NCI-H1092 (cell line): ENCODE measurements at regions not wholly inside any gene's neighbourhood (a gene's known extent, or its start where the extent isn't known, plus 50 kb on each side); places are given as distances from the start of the nearest gene placed in this dataset.
"Not testable (repeated sequence)": the region's sequence is repeated elsewhere in the genome, so short reads cannot be mapped to it uniquely, and the experiment has no call there.

Source experiments
- DNase-seq: peaks from one replicate; lab custom pipeline; 2025; lab: John Stamatoyannopoulos, UW

DNA sequence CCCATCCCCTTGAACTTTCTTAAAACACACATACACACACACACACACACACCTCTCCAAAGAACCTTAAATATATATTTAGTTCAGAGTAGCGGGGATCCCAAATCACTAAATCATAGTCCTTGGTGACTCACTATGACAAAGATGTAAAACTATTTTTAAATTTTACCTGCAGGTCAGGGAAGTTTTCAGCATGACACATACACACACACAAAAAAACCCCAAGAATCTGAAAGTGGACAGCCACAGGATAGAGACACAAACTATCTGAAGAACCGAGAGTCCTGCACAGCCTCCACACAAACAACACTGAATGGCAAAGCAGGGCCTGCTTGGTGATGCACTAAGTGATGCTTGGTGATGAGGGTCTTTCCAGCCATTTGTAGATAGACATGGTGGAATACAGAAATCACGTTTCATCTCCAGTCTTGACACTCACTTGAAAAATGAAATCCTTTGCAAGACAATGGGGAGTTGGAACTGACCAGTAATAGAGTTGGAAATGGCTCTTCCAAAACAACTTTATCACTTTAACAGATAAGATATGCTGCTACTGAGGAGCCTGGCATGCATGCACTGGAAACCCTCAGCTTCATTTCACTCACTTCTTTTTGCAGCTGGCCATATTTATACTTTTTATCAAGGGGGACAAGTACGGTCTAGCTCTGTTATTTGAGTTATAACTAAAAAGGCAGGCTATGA is 307.3 kb downstream of the RAPGEF2 start:
- no peak for DNase-seq

DNA sequence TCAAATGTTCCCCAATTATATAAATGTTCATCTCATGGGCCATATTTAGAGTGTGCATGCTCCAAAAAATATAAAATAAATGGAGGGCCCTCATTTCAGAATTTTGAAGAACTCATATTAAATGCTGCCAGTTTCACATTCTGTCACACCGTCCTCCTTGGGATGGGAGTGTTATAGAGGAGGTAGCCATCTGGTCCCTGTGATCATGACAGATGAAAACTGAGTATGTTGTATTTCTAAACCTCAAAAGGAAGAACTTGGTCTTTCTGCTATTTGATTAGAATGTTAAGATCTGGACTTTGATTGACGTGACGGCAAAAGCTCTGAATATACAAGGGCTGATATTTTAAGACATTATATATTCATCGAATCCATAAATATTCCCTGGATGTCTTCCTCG is 308.0 kb downstream of the RAPGEF2 start:
- DNase-seq = no peak

DNA sequence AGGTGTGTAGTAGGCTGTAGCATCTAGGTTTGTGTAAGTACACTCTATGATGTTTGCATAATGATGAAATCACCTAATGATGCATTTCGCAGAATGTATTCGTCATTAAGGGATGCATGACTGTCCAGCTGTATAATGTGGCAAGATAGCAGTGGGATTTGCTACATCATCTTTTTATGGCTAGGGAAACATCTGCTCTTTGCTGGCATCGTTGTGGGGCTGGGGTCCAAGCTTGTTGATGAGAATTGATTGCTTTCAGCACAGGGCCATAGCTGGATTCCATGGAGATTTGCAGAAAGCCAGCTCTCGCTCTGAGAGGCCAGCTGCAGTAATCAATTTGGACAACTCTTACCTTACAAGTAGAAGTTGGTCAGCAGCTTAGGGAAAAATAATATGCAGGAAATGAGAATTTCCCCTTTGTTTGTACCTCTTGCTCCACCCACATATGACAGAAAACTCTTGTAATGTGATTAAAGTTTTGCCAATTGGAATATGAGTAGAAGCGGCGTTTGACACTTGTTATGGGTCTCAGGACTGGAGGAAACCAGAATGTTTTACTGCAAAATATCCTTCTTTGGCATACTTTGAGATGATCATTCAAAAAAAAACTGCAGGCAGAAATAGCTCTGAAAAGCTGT is 310.5 kb downstream of the RAPGEF2 start:
- no peak for DNase-seq

DNA sequence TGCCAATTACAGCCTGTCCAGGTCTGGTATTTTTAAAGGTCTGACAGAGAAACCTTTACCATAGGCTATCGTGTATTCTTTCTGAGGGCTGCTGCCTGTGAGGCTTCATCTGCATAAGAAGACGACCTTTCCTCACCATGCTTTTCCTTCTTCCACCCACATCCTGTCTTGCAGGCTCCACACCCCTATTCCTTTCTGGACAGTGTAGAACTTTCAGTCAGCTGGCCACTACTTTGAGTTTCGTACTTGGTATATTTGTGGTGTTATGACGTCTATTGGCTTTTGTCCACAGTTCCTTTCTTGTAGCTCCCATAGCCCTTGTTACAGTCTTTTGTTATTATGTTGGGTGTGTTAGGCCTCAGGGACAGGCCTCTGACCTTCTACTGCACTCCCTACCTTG is 311.4 kb downstream of the RAPGEF2 start:
- DNase-seq = no peak

DNA sequence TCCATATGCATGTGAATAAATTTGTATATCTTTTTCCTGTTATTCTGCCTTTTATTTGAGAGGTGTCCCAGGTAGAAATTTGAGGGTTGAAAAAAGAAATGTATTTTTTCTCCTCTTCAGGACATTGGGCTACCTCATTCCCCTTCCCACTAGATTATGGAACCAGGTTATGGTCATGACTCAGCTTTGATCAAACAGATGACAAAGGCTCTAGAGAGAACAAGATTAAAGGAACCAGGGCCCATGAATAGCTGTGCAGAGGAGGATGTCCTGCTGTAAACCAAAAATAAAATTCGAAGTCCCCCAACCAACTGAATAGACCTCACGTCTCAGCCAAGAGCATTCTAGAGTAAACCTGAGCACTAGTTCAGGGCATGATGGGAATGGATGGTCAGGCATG is 313.2 kb downstream of the RAPGEF2 start:
- DNase-seq = no peak

DNA sequence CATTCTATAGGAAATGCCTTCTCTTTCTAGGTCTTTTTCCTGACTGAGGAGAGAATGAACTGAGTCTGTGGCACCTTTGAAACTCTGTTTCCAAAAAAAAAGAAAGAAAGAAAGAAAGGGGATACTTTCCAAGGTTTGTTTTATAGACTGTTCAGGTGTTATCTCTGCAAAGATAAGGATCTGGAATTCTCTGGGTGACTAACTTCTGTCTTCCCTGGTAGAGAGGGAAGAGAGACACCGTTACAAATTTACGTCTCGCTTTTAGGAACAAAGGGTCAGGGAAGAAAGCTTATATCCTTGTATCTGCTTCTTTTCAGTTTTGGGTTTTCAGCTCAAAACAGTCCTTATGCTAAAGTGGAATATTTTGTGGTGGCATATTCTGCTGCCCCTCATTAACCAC is 314.1 kb downstream of the RAPGEF2 start:
- DNase-seq = no peak

DNA sequence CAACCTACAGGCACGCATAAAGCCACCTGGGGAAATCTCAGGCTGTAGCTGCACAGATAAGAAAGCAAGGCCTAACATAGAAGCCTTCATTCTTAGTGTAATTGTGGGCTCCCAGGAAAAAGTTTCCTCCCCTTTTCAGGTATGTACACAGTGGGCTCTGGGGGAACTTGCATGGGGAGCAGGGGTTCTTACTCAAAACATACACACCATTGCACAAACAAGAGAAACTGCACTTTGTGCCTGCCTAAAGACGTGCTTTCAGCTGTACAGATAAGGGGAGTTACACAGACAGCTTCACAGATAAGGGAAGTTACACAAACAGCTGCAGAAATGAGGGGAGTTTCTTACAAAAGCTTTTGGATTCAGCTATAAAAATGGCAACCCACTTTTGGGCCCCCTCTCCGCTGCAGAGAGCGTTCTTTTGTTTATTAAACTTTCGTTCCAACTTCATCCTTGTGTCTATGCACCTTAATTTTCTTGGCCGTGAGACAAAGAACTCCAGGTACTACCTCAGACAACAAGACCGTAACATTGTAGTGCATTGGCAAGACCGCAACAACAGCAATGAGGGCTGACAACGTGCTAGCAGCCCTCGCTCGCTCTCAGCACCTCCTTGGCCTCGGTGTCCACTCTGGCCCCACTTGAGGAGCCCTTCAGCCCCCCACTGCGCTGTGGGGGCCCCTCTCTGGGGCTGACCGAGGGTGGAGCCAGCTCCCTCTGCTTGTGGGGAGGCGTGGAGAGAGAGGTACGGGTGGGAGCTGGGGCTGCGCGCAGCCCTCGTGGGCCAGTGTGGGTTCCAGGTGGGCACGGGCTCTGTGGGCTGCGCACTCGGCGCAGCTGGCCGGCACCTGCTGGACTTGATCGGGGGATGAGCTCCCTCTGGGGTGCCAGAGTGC is 317.5 kb downstream of the RAPGEF2 start:
- DNase-seq = no peak

DNA sequence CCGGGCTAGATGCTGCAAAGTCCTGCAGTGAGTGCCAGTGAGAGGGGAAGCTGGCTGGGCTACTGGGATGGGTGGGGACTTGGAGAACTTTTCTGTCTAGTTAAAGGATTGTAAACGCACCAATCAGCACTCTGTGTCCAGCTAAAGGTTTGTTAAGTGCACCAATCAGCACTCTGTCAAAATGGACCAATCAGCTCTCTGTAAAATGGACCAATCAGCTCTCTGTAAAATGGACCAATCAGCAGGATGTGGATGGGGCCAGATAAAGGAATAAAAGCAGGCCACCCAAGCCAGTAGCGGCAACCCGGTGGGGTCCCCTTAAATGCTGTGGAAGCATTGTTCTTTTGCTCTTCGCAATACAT is 318.2 kb downstream of the RAPGEF2 start:
- DNase-seq = not testable (repeated sequence)

DNA sequence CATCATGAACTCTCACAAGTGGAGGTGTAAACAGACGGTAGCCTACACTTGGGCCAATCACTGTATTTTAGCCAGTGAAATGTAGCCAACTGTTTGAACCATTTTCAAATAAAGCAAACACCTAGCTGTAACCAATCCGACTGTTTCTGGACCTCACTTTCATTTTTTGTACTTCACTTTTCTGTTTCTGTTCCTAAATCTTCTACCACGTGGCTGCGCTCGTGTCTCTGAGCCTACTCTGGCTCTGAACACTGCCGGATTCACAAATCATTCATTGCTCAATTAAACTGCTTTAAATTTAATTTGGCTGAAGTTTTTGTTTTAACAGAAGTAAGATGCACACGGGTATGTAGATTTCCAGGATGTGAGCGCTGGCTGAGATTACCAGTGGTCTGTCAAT is 319.1 kb downstream of the RAPGEF2 start:
- DNase-seq = no peak

DNA sequence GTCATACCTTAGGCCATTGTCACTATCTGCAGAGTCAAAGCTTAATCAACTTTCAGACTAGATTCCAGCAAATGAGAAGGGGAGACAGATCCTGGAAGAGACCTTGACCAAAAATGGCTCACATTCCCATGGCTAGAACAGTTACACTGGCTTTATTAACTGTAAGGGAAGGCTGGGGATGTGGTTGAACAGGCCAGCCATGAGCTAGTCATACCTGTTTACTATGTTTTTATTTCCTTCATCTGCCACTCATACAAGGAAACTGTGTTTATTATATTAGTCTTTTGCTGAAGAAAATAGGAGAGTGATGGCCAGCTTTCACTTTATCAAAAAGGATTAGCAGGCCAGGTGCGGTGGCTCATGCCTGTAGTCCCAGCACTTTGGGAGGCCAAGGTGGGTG is 319.7 kb downstream of the RAPGEF2 start:
- DNase-seq = no peak

DNA sequence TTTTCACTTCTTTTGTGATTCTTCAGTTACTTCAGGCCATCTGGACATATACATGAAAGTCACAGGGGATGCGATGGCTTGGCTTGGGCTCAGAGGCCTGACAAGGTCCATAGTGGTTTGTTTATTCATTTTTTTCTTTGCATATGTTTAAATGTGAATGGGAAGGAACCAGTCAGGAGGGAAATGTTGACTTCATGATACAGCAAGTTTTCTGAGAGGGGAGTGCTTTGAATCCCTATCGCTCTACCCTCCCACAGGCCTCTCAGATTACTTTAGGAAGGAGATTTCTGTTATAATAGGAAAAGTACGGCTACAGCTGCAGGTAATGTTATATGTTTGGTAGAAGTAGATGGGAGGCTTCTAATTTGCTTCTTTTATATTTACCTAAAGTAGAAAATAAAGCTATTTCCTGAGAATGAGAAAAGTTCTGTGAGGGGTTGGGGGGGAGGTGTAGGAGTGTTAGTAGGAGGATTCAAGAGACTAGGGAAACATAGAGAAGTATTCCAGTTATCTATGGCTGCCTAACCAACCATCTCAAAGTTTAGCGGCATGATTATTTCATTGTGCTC is 322.9 kb downstream of the RAPGEF2 start:
- DNase-seq = no peak

DNA sequence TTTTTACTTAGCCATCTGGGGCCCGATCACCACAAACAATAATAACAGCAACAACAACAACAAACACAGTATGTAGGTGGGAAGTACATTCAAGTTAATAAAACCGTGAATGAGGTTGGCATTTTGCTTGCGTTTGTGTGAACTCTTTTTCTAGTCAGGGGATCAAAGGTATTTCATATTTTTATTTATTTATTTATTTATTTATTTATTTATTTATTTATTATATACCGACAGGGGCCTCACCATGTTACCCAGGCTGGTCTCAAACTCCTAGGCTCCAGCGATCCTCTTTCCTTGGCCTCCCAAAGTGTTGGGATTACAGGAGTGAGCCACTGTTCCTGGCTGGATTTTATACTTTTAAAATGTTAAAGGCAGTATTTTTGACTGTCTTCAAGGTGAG is 325.4 kb downstream of the RAPGEF2 start:
- no peak for DNase-seq

DNA sequence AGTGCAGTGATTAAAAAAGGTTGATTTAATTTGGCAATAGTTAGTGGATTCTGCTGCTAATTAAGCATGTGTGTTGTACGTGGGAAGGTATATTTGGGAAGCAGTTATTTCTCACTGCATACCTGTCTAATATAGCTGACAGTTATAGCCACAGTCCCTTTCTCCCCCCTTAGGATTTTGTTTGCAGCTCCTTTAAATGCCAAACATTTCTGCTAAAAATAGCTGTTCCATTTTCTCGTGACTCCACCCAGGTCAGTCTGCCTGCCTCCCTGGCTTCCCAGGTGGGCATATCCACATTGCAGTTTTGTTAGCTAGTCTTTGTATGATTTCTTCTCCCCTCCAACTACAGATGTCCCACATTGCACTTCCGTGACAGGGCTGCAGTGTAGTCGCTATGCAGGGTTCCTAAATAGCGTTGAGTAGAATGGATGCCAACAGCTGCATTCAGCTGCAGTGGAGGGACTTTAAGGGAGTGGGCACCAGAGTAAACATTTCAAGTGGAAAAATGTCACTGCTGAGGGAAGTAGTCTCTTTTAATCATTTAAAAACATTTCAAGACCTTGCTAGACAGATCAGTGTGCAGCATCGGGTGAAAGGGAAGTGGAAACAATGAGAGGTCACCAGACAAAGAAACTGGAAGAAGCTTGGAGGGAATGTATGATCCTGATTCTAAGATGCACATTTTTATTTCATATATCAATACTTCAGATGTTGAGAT is 326.3 kb downstream of the RAPGEF2 start:
- DNase-seq = no peak

DNA sequence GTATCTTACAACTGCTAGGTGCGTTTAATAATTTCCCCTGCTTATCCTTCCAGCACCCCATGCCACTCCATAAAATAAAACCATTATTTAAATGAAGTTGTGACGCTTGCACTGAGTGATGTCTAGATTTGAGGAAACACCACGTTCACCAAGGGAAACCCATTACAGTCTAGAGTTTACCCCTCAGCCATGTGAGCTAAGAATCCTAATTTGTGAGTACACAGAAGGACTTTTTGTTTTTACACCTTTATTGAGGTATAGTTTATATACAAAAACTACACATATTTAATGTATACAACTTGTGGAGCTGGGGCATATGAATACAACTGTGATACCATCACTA is 326.8 kb downstream of the RAPGEF2 start:
- no peak for DNase-seq

DNA sequence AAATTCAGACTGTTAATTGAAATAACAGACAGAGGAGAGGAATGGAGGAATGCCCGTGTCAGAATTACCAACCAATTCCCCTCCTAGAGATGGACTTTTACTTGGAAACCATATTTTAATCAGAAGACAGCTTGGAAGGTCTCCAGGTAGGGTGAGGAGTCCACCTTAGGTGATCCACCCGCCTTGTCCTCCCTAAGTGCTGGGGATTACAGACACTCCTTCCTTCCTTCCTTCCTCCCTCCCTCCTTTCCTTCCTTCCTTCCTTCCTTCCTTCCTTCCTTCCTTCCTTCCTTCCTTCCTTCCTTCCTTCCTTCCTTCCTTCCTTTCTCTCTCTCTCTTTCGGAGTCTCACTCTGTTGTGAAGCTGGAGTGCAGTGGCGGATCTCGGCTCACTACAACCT is 328.0 kb downstream of the RAPGEF2 start:
- no peak for DNase-seq

DNA sequence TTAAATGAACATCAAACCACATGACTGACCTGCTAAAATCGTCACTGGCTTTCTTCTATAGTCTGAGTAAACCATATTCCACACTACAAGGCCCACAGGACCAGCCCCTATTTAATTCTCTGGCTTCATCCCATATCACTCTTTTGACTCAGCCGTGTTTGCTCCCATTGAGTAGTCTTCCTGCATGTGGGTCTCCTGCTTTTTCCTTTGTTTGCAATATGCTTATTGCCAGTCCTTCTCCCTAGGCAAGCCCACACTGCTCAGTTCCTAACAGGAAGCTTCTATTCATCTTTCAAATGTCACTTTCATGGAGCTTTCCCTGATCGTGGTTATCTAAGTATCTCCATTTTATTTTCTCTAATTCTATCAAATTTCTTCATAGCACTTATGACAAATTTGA is 329.6 kb downstream of the RAPGEF2 start:
- DNase-seq = no peak

DNA sequence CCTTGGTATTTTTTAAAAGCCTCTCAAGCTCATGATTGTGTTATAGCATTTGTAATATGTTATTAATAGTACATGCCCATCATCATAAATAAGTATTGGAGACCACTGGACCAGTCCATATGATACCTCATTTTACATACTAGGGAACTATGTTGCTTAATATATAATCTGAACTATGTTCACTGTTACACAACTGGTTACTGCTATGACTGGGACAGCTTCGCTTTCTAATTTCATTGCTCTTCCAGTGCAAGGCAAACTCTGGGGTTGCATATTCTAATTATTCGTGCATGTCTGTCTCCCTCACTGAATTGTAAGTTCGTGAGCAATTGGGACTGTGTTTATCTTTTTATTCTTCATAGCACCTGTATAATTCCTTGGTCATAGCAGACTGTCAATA is 330.5 kb downstream of the RAPGEF2 start:
- no peak for DNase-seq

DNA sequence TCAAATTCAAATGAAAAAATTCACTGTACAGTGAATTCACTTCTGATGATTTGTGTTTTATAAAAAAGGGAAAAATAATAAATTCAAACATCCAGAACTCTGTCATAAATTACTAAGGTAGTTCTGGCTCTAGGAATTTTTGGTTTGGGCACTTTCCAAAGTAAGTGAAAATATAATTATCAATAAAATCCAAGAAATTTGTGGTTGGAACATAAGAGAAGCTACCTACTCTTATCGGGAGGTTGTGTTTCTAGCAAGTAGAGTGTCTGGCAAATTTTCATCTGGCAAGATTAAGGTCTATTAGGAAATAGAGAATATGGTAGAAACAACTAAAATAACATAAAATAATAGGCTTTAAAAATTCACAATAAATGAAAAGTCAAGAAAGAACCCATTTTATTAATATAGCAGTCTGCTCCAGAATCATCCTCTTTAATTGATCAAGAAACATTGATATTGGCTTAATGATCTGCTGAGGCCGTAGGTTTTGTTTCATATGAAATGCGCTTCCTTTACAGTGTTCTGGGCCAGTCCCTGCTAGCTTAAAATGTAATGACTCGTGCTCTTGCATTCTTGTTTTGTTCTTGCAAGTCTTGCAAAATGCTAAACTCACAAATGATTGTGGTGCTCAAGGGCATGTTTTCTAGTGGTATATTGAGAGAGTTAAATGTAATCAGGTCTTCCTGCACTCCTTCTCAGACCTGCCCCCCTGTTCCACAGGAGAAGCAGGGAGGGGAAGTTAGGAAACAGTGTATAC is 331.4 kb downstream of the RAPGEF2 start:
- no peak for DNase-seq

DNA sequence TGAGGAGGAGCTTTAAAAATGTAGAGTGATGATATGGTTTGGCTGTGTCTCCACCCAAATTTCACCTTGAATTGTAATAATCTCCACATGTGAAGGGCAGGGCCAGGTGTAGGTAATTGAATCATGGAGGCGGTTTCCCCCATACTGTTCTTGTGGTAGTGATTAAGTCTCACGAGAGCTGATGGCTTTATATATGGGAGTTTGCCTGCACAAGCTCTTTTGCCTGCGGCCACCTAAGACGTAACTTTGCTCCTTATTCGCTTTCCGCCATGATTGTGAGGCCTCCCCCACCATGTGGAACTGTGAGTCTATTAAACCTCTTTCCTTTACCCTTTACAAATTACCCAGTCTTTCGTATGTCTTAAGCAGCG is 332.0 kb downstream of the RAPGEF2 start:
- DNase-seq = no peak

DNA sequence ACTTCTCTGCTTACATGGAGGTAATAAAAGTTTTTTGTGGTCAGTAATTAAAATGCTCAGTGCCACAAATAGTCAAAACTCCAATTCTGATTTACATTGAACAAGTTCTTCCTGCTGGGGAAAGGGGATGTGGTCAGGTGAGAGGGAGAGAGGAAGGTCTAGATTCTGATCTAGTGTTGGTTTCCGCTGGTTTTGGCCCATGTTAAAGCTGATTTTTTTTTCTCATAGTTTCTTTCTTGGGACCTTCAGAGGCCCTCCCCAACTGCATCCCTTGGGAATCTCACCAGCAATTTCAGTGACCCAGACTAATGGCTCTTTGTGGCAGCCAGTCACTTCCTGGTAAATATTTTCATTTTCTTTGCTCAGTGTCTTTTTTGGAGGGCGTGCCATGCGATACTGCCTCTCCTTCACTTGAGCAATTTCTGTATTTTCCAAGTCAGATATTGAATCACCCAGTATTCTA is 332.7 kb downstream of the RAPGEF2 start:
- DNase-seq = no peak

DNA sequence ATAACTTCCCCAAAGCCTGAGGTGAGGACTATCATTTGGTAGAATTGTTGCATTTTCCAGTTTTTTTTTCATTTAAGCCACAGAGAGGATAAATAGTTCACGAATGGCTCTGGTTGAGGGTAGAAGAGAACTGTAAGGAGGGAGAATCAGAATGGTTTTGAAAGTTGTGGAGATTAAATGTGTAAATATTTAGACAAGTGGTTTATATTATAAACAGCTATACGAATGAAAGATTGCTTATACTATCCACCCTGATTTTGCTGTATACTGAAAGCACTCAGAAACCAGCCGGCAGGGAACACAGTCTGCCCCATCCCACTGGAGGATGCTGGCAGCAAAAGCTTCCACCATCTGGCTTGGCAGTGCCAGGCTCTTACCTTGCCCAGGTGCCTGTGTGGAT is 341.1 kb downstream of the RAPGEF2 start:
- no peak for DNase-seq
